GM23338 (cell line): ENCODE measurements at regions not wholly inside any gene's neighbourhood (a gene's known extent, or its start where the extent isn't known, plus 50 kb on each side); places are given as distances from the start of the nearest gene placed in this dataset.

Experiments
- ATAC-seq: fragments of 200-7000 bp; cut with Tn5 transposase; 3 replicates; pipeline ENCODE4 v1.9.1; 2020
- DNase-seq: peaks from one replicate; pipeline ENCODE4 v3.0.0-alpha.2; 2015; ENCODE audit warnings: low spot score
- H2AFZ ChIP-seq: fragments of 200-600 bp; sonication (generic); 2 replicates; pipeline ENCODE4 v1.8.0; 2016; ENCODE audit warnings: antibody characterized with exemption, mild to moderate bottlenecking, moderate library complexity
- H3F3A ChIP-seq: fragments of 200-600 bp; sonication (generic); replicated peaks from 2 replicates; pipeline ENCODE4 v1.8.0; 2017; ENCODE audit warnings: antibody characterized with exemption, mixed run types, low read depth
- H3K27ac ChIP-seq: fragments of 200-600 bp; sonication (generic); 2 replicates; pipeline ENCODE4 v1.6.1; 2016; ENCODE audit warnings: low read depth
- H3K27me3 ChIP-seq: fragments of 200-600 bp; sonication (generic); 2 replicates; pipeline ENCODE4 v1.8.0; 2016; ENCODE audit warnings: mild to moderate bottlenecking, mixed run types, moderate library complexity; ENCODE audit not compliant: insufficient read depth
- H3K36me3 ChIP-seq: fragments of 200-600 bp; sonication (generic); 2 replicates; pipeline ENCODE4 v1.8.0; 2016; ENCODE audit warnings: mild to moderate bottlenecking; ENCODE audit not compliant: insufficient read depth
- H3K4me1 ChIP-seq: fragments of 200-600 bp; sonication (generic); 2 replicates; pipeline ENCODE4 v1.8.0; 2016; ENCODE audit warnings: mild to moderate bottlenecking, moderate library complexity; ENCODE audit not compliant: insufficient read depth
- H3K4me2 ChIP-seq: fragments of 200-600 bp; sonication (generic); 2 replicates; pipeline ENCODE4 v1.7.1; 2017; ENCODE audit warnings: mixed run types
- H3K4me3 ChIP-seq: fragments of 200-600 bp; sonication (generic); 2 replicates; pipeline ENCODE4 v1.6.1; 2016; ENCODE audit warnings: mixed run types
- H3K79me2 ChIP-seq: fragments of 200-600 bp; sonication (generic); replicated peaks from 2 replicates; pipeline ENCODE4 v1.8.0; 2017; ENCODE audit warnings: mild to moderate bottlenecking; ENCODE audit not compliant: insufficient read depth
- H3K9me2 ChIP-seq: fragments of 200-600 bp; sonication (generic); 2 replicates; pipeline ENCODE4 v1.8.0; 2017; ENCODE audit not compliant: insufficient read depth
- H4K20me1 ChIP-seq: fragments of 200-600 bp; sonication (generic); replicated peaks from 2 replicates; pipeline ENCODE4 v1.8.0; 2017; ENCODE audit warnings: mild to moderate bottlenecking; ENCODE audit not compliant: insufficient read depth
- H3K27ac Mint-ChIP-seq: 2 replicates; pipeline ENCODE4 v1.8.0; 2020; ENCODE audit warnings: inconsistent platforms, mild to moderate bottlenecking, moderate library complexity, mixed read lengths
- H3K27me3 Mint-ChIP-seq: 3 replicates; pipeline ENCODE4 v1.8.0; 2022; ENCODE audit warnings: low read depth, mild to moderate bottlenecking, moderate library complexity, mixed read lengths, inconsistent platforms; ENCODE audit not compliant: insufficient read depth, poor library complexity
- H3K36me3 Mint-ChIP-seq: 3 replicates; pipeline ENCODE4 v1.8.0; 2021; ENCODE audit warnings: low read depth, mild to moderate bottlenecking, inconsistent platforms, moderate library complexity, mixed read lengths
- H3K4me1 Mint-ChIP-seq: 3 replicates; pipeline ENCODE4 v1.8.0; 2020; ENCODE audit warnings: mild to moderate bottlenecking, inconsistent platforms, mixed read lengths
- H3K4me3 Mint-ChIP-seq: 3 replicates; pipeline ENCODE4 v1.8.0; 2021; ENCODE audit warnings: moderate library complexity, mild to moderate bottlenecking, inconsistent platforms, mixed read lengths
- H3K9me3 Mint-ChIP-seq: 3 replicates; pipeline ENCODE4 v1.8.0; 2020; ENCODE audit warnings: moderate library complexity, mild to moderate bottlenecking, inconsistent platforms, mixed read lengths
- CREB1 ChIP-seq: fragments of 250-450 bp; sonication (Bioruptor Pico); IDR thresholded peaks from 2 replicates; pipeline ENCODE4 v1.5.0; 2020; ENCODE audit warnings: low read depth, mild to moderate bottlenecking, moderate library complexity
- CTCF ChIP-seq, 2 experiments: fragments of 200-600 bp in 1 of 2; sonication (generic) in 1 of 2; conservative IDR thresholded peaks; 2 replicates each; pipeline versions ENCODE4 v1.5.1 to v1.6.1; 2016 to 2017; ENCODE audit warnings: antibody characterized with exemption in 2 of 2, low read depth in 2 of 2, mild to moderate bottlenecking in 2 of 2, moderate library complexity in 1 of 2
- ETS1 ChIP-seq: IDR thresholded peaks from 2 replicates; pipeline ENCODE4 v1.6.1; 2016; ENCODE audit warnings: antibody characterized with exemption
- EZH2 ChIP-seq: fragments of 200-600 bp; sonication (generic); IDR thresholded peaks from one replicate; pipeline ENCODE4 v1.8.0; 2017; ENCODE audit warnings: antibody characterized with exemption, mild to moderate bottlenecking, low read depth; ENCODE audit not compliant: unreplicated experiment
- JUNB ChIP-seq: IDR thresholded peaks from one replicate; pipeline ENCODE4 v1.6.1; 2016; ENCODE audit warnings: antibody characterized with exemption; ENCODE audit not compliant: unreplicated experiment
- NANOG ChIP-seq: IDR thresholded peaks from 2 replicates; pipeline ENCODE4 v1.6.1; 2016; ENCODE audit warnings: antibody characterized with exemption, borderline replicate concordance
- STAT1 ChIP-seq: IDR thresholded peaks from one replicate; pipeline ENCODE4 v1.6.1; 2016; ENCODE audit warnings: antibody characterized with exemption; ENCODE audit not compliant: unreplicated experiment
- ZNF331 ChIP-seq: fragments of 250-450 bp; sonication (Bioruptor Pico); IDR thresholded peaks from 2 replicates; pipeline ENCODE4 v1.5.0; 2020; ENCODE audit warnings: low read depth, mild to moderate bottlenecking, moderate library complexity
- ZNF462 ChIP-seq: fragments of 250-450 bp; sonication (Bioruptor Pico); IDR thresholded peaks from 2 replicates; pipeline ENCODE4 v1.5.0; 2020; ENCODE audit warnings: mild to moderate bottlenecking, moderate library complexity

GRCh38 chr2:12167525-12168317, 421.3 kb downstream of the LPIN1 start:
- no peaks in the 10 kb centered on the region; the same call in 2 of the 3 replicates for H3K4me1 Mint-ChIP-seq
- Histone ChIP-seq H3K27me3 (no peaks in the 10 kb centered on the region), H4K20me1 (no peaks in the 10 kb centered on the region), H3F3A (no peaks in the 10 kb centered on the region), H3K4me1 (no peaks in the 10 kb centered on the region), H3K36me3 (no peaks in the 10 kb centered on the region), H3K79me2 (no peaks in the 10 kb centered on the region), H3K9me2 (0 out of 2 replicates have a peak, but pooled peaks cover 3% of the 10 kb centered on the region), H3K27ac (no peak overlapping the region), H3K4me3 (no peak overlapping the region), H2AFZ (no peak overlapping the region; the same call in 1 of the 2 replicates), H3K4me2 (no peak overlapping the region)
- peak; percentile 72 for ATAC-seq
- peaks cover 6% of the 10 kb centered on the region for H3K27me3 Mint-ChIP-seq
- no peak overlapping the region for H3K4me3 Mint-ChIP-seq
- TF ChIP-seq JUNB (no peak), NANOG (no peak), CTCF (conservative IDR thresholded peaks at IDR 0.05; ENCODE audit: low read depth in 2 of 2) (peak; percentile 43 to 69)
- peak; percentile 31 for DNase-seq
- no peaks in the 10 kb centered on the region for H3K9me3 Mint-ChIP-seq
- no peaks in the 10 kb centered on the region for H3K36me3 Mint-ChIP-seq
- no peak overlapping the region for H3K27ac Mint-ChIP-seq

- no peak for ATAC-seq
- H3K4me3 Mint-ChIP-seq, result no peak overlapping the region
- no peaks in the 10 kb centered on the region for H3K36me3 Mint-ChIP-seq
- H3K4me1 Mint-ChIP-seq, result no peaks in the 10 kb centered on the region; the same call in 2 of the 3 replicates
- Histone ChIP-seq H3K4me3 (no peak overlapping the region), H3K4me1 (no peaks in the 10 kb centered on the region), H3F3A (no peaks in the 10 kb centered on the region), H3K27me3 (no peaks in the 10 kb centered on the region), H3K79me2 (no peaks in the 10 kb centered on the region), H3K4me2 (no peak overlapping the region), H3K36me3 (no peaks in the 10 kb centered on the region), H3K27ac (no peak overlapping the region), H4K20me1 (no peaks in the 10 kb centered on the region), H3K9me2 (0 out of 2 replicates have a peak, but pooled peaks cover 3% of the 10 kb centered on the region), H2AFZ (no peak overlapping the region)
- H3K27me3 Mint-ChIP-seq, result peaks cover 6% of the 10 kb centered on the region
- H3K9me3 Mint-ChIP-seq, result no peaks in the 10 kb centered on the region
- DNase-seq, result no peak
- no peak overlapping the region for H3K27ac Mint-ChIP-seq
- no peak for TF ChIP-seq EZH2
- TF ChIP-seq CTCF (conservative IDR thresholded peaks at IDR 0.05; ENCODE audit: low read depth in 2 of 2), result no peak
- no peak for TF ChIP-seq ZNF331 (CRISPR knock-in tag)
- TF ChIP-seq CREB1 (CRISPR knock-in tag), result no peak
- no peak for TF ChIP-seq NANOG
- TF ChIP-seq ZNF462 (CRISPR knock-in tag), result no peak
- TF ChIP-seq JUNB, result no peak
- no peak for TF ChIP-seq STAT1
- no peak for TF ChIP-seq ETS1
Measured at GRCh38 chr2:12168354-12168753, 421.9 kb downstream of the LPIN1 start.
